KBM-7 (cell line): ENCODE measurements at regions not wholly inside any gene's neighbourhood (a gene's known extent, or its start where the extent isn't known, plus 50 kb on each side); places are given as distances from the start of the nearest gene placed in this dataset.
A peak's percentile ranks its signal among the peaks of the same experiment; 100 is the strongest.

Source experiments
- DNase-seq: peaks from one replicate; pipeline ENCODE4 v3.0.0-alpha.2; 2015
- in situ Hi-C: fragments of 300-500 bp; cut with MboI; formaldehyde crosslinking; loops from 2 replicates; pipeline ENCODE4 v1.14.3; 2020; ENCODE audit warnings: low sequenced_read_pairs, low pct_unique_long_range_greater_than_20kb, mixed read lengths

GRCh38 chr12:91319071-91319760 is 136.6 kb upstream of the DCN start:
- in situ Hi-C loops, result no loop called here
- no peak for DNase-seq

GRCh38 chr12:91317306-91317705 is 134.7 kb upstream of the DCN start:
- no peak for DNase-seq
- in situ Hi-C loops, result no loop called here

- in situ Hi-C loops, result no loop called here
- DNase-seq, result no peak
Observed at GRCh38 chr12:91316907-91317269, 134.3 kb upstream of the DCN start.

GRCh38 chr12:91316161-91316906 is 133.7 kb upstream of the DCN start:
- in situ Hi-C loops, result no loop called here
- no peak for DNase-seq

- in situ Hi-C loops, result no loop called here
- DNase-seq, result no peak
Observed at GRCh38 chr12:91311081-91311480, 128.5 kb upstream of the DCN start.

GRCh38 chr12:91309450-91309849 is 126.8 kb upstream of the DCN start:
- no peak for DNase-seq
- in situ Hi-C loops, result no loop called here

GRCh38 chr12:91307957-91308670 is 125.5 kb upstream of the DCN start:
- in situ Hi-C loops, result no loop called here
- no peak for DNase-seq

- in situ Hi-C loops, result no loop called here
- DNase-seq, result no peak
Observed at GRCh38 chr12:91290354-91290753, 107.7 kb upstream of the DCN start.

- DNase-seq, result no peak
- in situ Hi-C loops, result no loop called here
Observed at GRCh38 chr12:91289906-91290305, 107.3 kb upstream of the DCN start.

- in situ Hi-C loops, result no loop called here
- DNase-seq, result no peak
Observed at GRCh38 chr12:91289072-91289471, 106.5 kb upstream of the DCN start.

GRCh38 chr12:91287753-91288152 is 105.1 kb upstream of the DCN start:
- DNase-seq, result no peak
- in situ Hi-C loops, result no loop called here

GRCh38 chr12:91278126-91278525 is 95.5 kb upstream of the DCN start:
- DNase-seq, result no peak
- in situ Hi-C loops, result no loop called here

- no peak for DNase-seq
- in situ Hi-C loops, result no loop called here
Observed at GRCh38 chr12:91276509-91276908, 93.9 kb upstream of the DCN start.

- in situ Hi-C loops, result no loop called here
Observed at GRCh38 chr12:91275321-91275720, 92.7 kb upstream of the DCN start.

GRCh38 chr12:91274916-91275315 is 92.3 kb upstream of the DCN start:
- in situ Hi-C loops, result no loop called here
- peak; percentile 3 for DNase-seq

More at GRCh38 chr12:91275321-91275720, 92.7 kb upstream of the DCN start:
- DNase-seq, result no peak

- in situ Hi-C loops, result no loop called here
- no peak for DNase-seq
Observed at GRCh38 chr12:91273560-91273959, 90.9 kb upstream of the DCN start.

GRCh38 chr12:91272461-91273063 is 89.9 kb upstream of the DCN start:
- no peak for DNase-seq
- in situ Hi-C loops, result no loop called here

GRCh38 chr12:91271185-91271584 is 88.6 kb upstream of the DCN start:
- DNase-seq, result no peak
- in situ Hi-C loops, result no loop called here

- DNase-seq, result no peak
- in situ Hi-C loops, result no loop called here
Observed at GRCh38 chr12:91267039-91267438, 84.4 kb upstream of the DCN start.

- in situ Hi-C loops, result no loop called here
- DNase-seq, result no peak
Observed at GRCh38 chr12:91264178-91264577, 81.6 kb upstream of the DCN start.
